ENCODE measurements at regions not wholly inside any gene's neighbourhood (a gene's known extent, or its start where the extent isn't known, plus 50 kb on each side); places are given as distances from the start of the nearest gene placed in this dataset.

GRCh38 chr13:111882351-111882750 lies 184.6 kb upstream of the SOX1 start:
- ATAC-seq (no peak), DNase-seq (no peak)
- Histone ChIP-seq H3K4me3 (no peak overlapping the region), H3K36me3 (no peaks in the 10 kb centered on the region), H3K27ac (no peak overlapping the region), H3K27me3 (no peaks in the 10 kb centered on the region), H3K4me1 (no peaks in the 10 kb centered on the region), H3K9me3 (no peaks in the 10 kb centered on the region)
- intact Hi-C loops (cut with DNase I; ENCODE audit: low total_unique reads), result no loop called here
- no peak for TF ChIP-seq CTCF (IDR thresholded peaks at IDR 0.05 in 4 of 5, conservative IDR thresholded peaks at IDR 0.05 in 1 of 5)
- in situ Hi-C loops (cut with MboI; ENCODE audit: low sequenced_read_pairs in 4 of 4), result no loop called here

- H3K27me3 ChIP-seq, result no peaks in the 10 kb centered on the region
- TF ChIP-seq POLR2A (IDR thresholded peaks at IDR 0.05), result no peak
- TF ChIP-seq CTCF (IDR thresholded peaks at IDR 0.05 in 4 of 5, conservative IDR thresholded peaks at IDR 0.05 in 1 of 5), result no peak
- no peaks in the 10 kb centered on the region for H3K36me3 ChIP-seq
- no peaks in the 10 kb centered on the region for H3K4me1 ChIP-seq
- H3K4me3 ChIP-seq, result no peak overlapping the region
- DNase-seq (no peak), ATAC-seq (no peak)
- in situ Hi-C loops (cut with MboI; ENCODE audit: low sequenced_read_pairs in 4 of 4) (no loop called here), intact Hi-C loops (cut with DNase I; ENCODE audit: low total_unique reads) (no loop called here)
- H3K9me3 ChIP-seq, result no peaks in the 10 kb centered on the region
- no peak overlapping the region for H3K27ac ChIP-seq
These were observed 183.2 kb upstream of the SOX1 start for GRCh38 chr13:111883571-111884343.

- in situ Hi-C loops (cut with MboI; ENCODE audit: low sequenced_read_pairs in 4 of 4) (no loop called here), intact Hi-C loops (cut with DNase I; ENCODE audit: low total_unique reads) (no loop called here)
- Histone ChIP-seq H3K4me1 (no peaks in the 10 kb centered on the region), H3K27me3 (peaks cover 0 to 8% (median 0%) of the 10 kb centered on the region in 3 donors), H3K9me3 (no peaks in the 10 kb centered on the region), H3K4me3 (no peak overlapping the region), H3K36me3 (no peaks in the 10 kb centered on the region), H3K27ac (no peak overlapping the region)
- TF ChIP-seq CTCF (IDR thresholded peaks at IDR 0.05 in 4 of 5, conservative IDR thresholded peaks at IDR 0.05 in 1 of 5) (no peak), POLR2A (IDR thresholded peaks at IDR 0.05) (no peak)
- ATAC-seq (no peak), DNase-seq (no peak)
These were observed 180.6 kb upstream of the SOX1 start for GRCh38 chr13:111886217-111886945.

- peaks cover 18 to 30% (median 27%) of the 10 kb centered on the region in 3 donors for H3K27me3 ChIP-seq
- DNase-seq, result no peak
- intact Hi-C loops (cut with DNase I; ENCODE audit: low total_unique reads), result no loop called here
These were observed 173.8 kb upstream of the SOX1 start for GRCh38 chr13:111893071-111893606.

More at GRCh38 chr13:111893071-111893606, 173.8 kb upstream of the SOX1 start:
- H3K9me3 ChIP-seq, result no peaks in the 10 kb centered on the region
- H3K27ac ChIP-seq, result no peak overlapping the region
- no peak for TF ChIP-seq CTCF (IDR thresholded peaks at IDR 0.05 in 4 of 5, conservative IDR thresholded peaks at IDR 0.05 in 1 of 5)
- TF ChIP-seq POLR2A (IDR thresholded peaks at IDR 0.05), result no peak
- no peaks in the 10 kb centered on the region for H3K4me1 ChIP-seq
- H3K4me3 ChIP-seq, result peak overlapping the region; percentile 9 to 17 (median 13)
- no peak for ATAC-seq
- no peaks in the 10 kb centered on the region for H3K36me3 ChIP-seq
- in situ Hi-C loops (cut with MboI; ENCODE audit: low sequenced_read_pairs in 4 of 4), result no loop called here

Measured in gastrocnemius medialis (tissue), 4 donors.